GM12878 (cell line): ENCODE measurements at regions not wholly inside any gene's neighbourhood (a gene's known extent, or its start where the extent isn't known, plus 50 kb on each side); places are given as distances from the start of the nearest gene placed in this dataset.

Experiments
- ATAC-seq: fragments of 200-7000 bp; cut with Tn5 transposase; 3 replicates; pipeline ENCODE4 v1.9.1; 2020; ENCODE audit warnings: mild to moderate bottlenecking, moderate library complexity
- BruUV-seq: library from RNA; stranded (reverse); fragments of 400-500 nt; replicated peaks from 2 replicates; lab custom pipeline; 2021; lab: Mats Ljungman, UMichigan
- CTCF ChIA-PET: fragments of 300-600 bp; sonication (Branson Sonifier 250); formaldehyde crosslinking; extraction: SDS; loops from one replicate; lab custom pipeline; 2021; ENCODE audit warnings: inconsistent platforms; lab: Yijun Ruan, JAX
- POLR2A ChIA-PET: fragments of 350-600 bp; formaldehyde crosslinking; extraction: SDS; loops from one replicate; lab custom pipeline; 2021; ENCODE audit warnings: inconsistent platforms; lab: Charles Lee
- RAD21 ChIA-PET: fragments of 300-600 bp; sonication (Branson Sonifier 250); formaldehyde crosslinking; loops from one replicate; lab custom pipeline; 2023; ENCODE audit warnings: antibody characterized with exemption; ENCODE audit not compliant: unreplicated experiment; lab: Charles Lee
- SMC1A ChIA-PET: fragments of 300-600 bp; sonication (Branson Sonifier 250); formaldehyde crosslinking; loops from one replicate; lab custom pipeline; 2023; ENCODE audit not compliant: unreplicated experiment, uncharacterized antibody; lab: Charles Lee
- DNase-seq: peaks from one replicate; pipeline ENCODE4 v3.0.0-alpha.2; 2011; ENCODE audit warnings: low read depth, low spot score
- FAIRE-seq: peaks from 3 replicates; lab custom pipeline; 2011; peaks lifted over from hg19 to GRCh38; lab: Jason Lieb, UNC
- H2AFZ ChIP-seq: 2 replicates; pipeline ENCODE4 v1.6.0; 2011; ENCODE audit warnings: low read depth, low read length, control low read depth; ENCODE audit not compliant: control insufficient read depth
- H3K27ac ChIP-seq: 2 replicates; pipeline ENCODE4 v1.5.1; 2011; ENCODE audit warnings: control low read depth; ENCODE audit not compliant: control insufficient read depth, insufficient read depth
- H3K27me3 ChIP-seq, 2 experiments: replicated peaks in 1 of 2; 2 replicates each; pipeline versions ENCODE4 v1.6.0 to v1.6.1; 2011; ENCODE audit warnings: low read length in 1 of 2; ENCODE audit not compliant: control insufficient read depth in 2 of 2, insufficient read depth in 2 of 2
- H3K36me3 ChIP-seq, 2 experiments: 2 replicates each; pipeline ENCODE4 v1.5.1; 2011; ENCODE audit warnings: low read length in 1 of 2; ENCODE audit not compliant: control insufficient read depth in 2 of 2, insufficient read depth in 2 of 2
- H3K4me1 ChIP-seq: 2 replicates; pipeline ENCODE4 v1.6.1; 2011; ENCODE audit warnings: mild to moderate bottlenecking, low read length, moderate library complexity, mixed read lengths; ENCODE audit not compliant: control insufficient read depth, insufficient read depth
- H3K4me2 ChIP-seq: 2 replicates; pipeline ENCODE4 v1.6.0; 2011; ENCODE audit warnings: control low read depth; ENCODE audit not compliant: control insufficient read depth, insufficient read depth
- H3K4me3 ChIP-seq: fragments of 200-600 bp; sonication (generic); 2 replicates; pipeline ENCODE4 v1.5.1; 2016
- H3K79me2 ChIP-seq: 2 replicates; pipeline ENCODE4 v1.6.0; 2011; ENCODE audit warnings: low read length; ENCODE audit not compliant: control insufficient read depth, insufficient read depth
- H3K9ac ChIP-seq: 2 replicates; pipeline ENCODE4 v1.8.0; 2011; ENCODE audit warnings: low read length, control low read depth, mixed read lengths; ENCODE audit not compliant: control insufficient read depth, insufficient read depth
- H3K9me3 ChIP-seq: replicated peaks from 3 replicates; pipeline ENCODE4 v1.5.1; 2011; ENCODE audit warnings: mild to moderate bottlenecking, low read length; ENCODE audit not compliant: control insufficient read depth, insufficient read depth
- H4K20me1 ChIP-seq: 2 replicates; pipeline ENCODE4 v1.6.0; 2011; ENCODE audit not compliant: control insufficient read depth, insufficient read depth
- CREM ChIP-seq: IDR thresholded peaks from 2 replicates; pipeline ENCODE4 v1.6.1; 2014; ENCODE audit warnings: antibody characterized with exemption, low read depth
- EP300 ChIP-seq, 2 experiments: fragments of 150-350 bp in 1 of 2; IDR thresholded peaks; 2 replicates each; pipeline ENCODE4 v1.6.1; 2011 to 2012; ENCODE audit warnings: low read depth in 2 of 2, low read length in 2 of 2, borderline replicate concordance in 1 of 2, improper control_type of control experiment in 1 of 2, inconsistent platforms in 1 of 2; ENCODE audit not compliant: control insufficient read depth in 1 of 2
- FOXK2 ChIP-seq: fragments of 450-650 bp; IDR thresholded peaks from 2 replicates; pipeline ENCODE4 v1.6.1; 2017; ENCODE audit warnings: mild to moderate bottlenecking, moderate library complexity
- IKZF1 ChIP-seq: fragments of 450-650 bp; conservative IDR thresholded peaks from 2 replicates; pipeline ENCODE4 v1.6.1; 2017; ENCODE audit warnings: antibody characterized with exemption, mild to moderate bottlenecking
- IKZF2 ChIP-seq, 2 experiments: fragments of 450-650 bp; IDR thresholded peaks; 2 replicates each; pipeline ENCODE4 v1.6.1; 2017; ENCODE audit warnings: mild to moderate bottlenecking in 2 of 2, moderate library complexity in 2 of 2
- IRF4 ChIP-seq: IDR thresholded peaks from 2 replicates; pipeline ENCODE4 v1.6.1; 2011; ENCODE audit warnings: low read depth, low read length
- NR2C1 ChIP-seq: fragments of 450-650 bp; IDR thresholded peaks from 2 replicates; pipeline ENCODE4 v1.6.1; 2017; ENCODE audit warnings: antibody characterized with exemption, mild to moderate bottlenecking, moderate library complexity
- STAT1 ChIP-seq: fragments of 450-650 bp; conservative IDR thresholded peaks from 2 replicates; pipeline ENCODE4 v1.6.1; 2014; ENCODE audit warnings: antibody characterized with exemption, mild to moderate bottlenecking
- TCF12 ChIP-seq: IDR thresholded peaks from 2 replicates; pipeline ENCODE4 v1.6.1; 2011; ENCODE audit warnings: low read depth, mild to moderate bottlenecking, low read length
- ZNF274 ChIP-seq: IDR thresholded peaks from one replicate; pipeline ENCODE4 v1.8.0; 2011; ENCODE audit not compliant: insufficient read length, insufficient read depth
- WGBS: methylation state at CpG from one replicate; pipeline ENCODE4 v1.1.6; 2016; ENCODE audit warnings: low lambda C conversion rate; ENCODE audit not compliant: insufficient replicate concordance, insufficient coverage; ENCODE audit errors: missing lambda C conversion rate; 5-methylcytosine and 5-hydroxymethylcytosine counted together
- in situ Hi-C: fragments of 300-500 bp; cut with MboI; formaldehyde crosslinking; loops from 9 replicates; pipeline ENCODE4 v1.14.3; 2018; ENCODE audit warnings: mixed read lengths
- intact Hi-C: fragments of 100-400 bp; cut with micrococcal nuclease; formaldehyde crosslinking; loops from one replicate; pipeline ENCODE4 v1.14.2; 2022; ENCODE audit not compliant: unreplicated experiment
- TF ChIP-seq, protein P1 (sequence below): IDR thresholded peaks from 2 replicates; pipeline ENCODE4 v1.6.1; 2012; ENCODE audit warnings: low read depth, low read length, improper control_type of control experiment
- TF ChIP-seq, protein P2 (sequence below): IDR thresholded peaks from 2 replicates; pipeline ENCODE4 v1.6.1; 2011; ENCODE audit warnings: low read depth, mild to moderate bottlenecking, low read length, moderate library complexity, borderline replicate concordance; ENCODE audit errors: extremely low read depth

DNA sequence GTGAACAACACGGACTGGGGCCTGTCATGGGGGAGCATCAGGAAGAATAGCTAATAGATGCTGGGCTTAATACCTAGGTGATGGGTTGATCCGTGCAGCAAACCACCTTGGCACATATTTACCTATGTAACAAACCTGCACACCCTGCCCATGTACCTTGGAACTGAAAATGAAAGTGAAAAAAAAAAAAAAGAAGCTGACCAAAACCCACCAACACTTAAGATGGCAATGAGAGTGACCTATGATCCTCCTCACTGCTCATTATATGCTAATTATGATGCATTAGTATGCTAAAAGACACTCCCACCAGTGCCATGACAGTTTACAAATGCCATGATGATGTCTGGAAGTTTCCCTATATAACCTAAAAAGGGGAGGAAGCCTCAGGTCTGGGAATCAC lies 503.2 kb upstream of the CTSO start:
- no peak for FAIRE-seq
- no peaks in the 10 kb centered on the region for H3K27me3 ChIP-seq
- in situ Hi-C loops, result no loop called here
- RAD21 ChIA-PET, result no interaction called here
- CTCF ChIA-PET, result no interaction called here
- SMC1A ChIA-PET, result interaction anchor here (0.9 kb wide), 1 partner anchor 9 kb away, joined by 4 read pairs; no protein-coding TSS in a partner anchor
- H3K4me2 ChIP-seq, result no peak overlapping the region
- TF ChIP-seq CREM (no peak), STAT1 (no peak), NR2C1 (no peak), ZNF274 (no peak)
- TF ChIP-seq, protein P1, sequence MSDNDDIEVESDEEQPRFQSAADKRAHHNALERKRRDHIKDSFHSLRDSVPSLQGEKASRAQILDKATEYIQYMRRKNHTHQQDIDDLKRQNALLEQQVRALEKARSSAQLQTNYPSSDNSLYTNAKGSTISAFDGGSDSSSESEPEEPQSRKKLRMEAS, result no peak
- TF ChIP-seq, protein P2, sequence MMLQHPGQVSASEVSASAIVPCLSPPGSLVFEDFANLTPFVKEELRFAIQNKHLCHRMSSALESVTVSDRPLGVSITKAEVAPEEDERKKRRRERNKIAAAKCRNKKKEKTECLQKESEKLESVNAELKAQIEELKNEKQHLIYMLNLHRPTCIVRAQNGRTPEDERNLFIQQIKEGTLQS, result no peak
- H3K36me3 ChIP-seq, result no peaks in the 10 kb centered on the region
- H3K4me3 ChIP-seq, result no peak overlapping the region
- no peaks in the 10 kb centered on the region for H4K20me1 ChIP-seq
- no peak overlapping the region for H3K27ac ChIP-seq
- POLR2A ChIA-PET, result no interaction called here
- BruUV-seq, result no TSS peak
- H3K9me3 ChIP-seq, result no peaks in the 10 kb centered on the region
- peak; percentile 62 for ATAC-seq
- H3K9ac ChIP-seq, result no peak overlapping the region
- H3K4me1 ChIP-seq, result no peaks in the 10 kb centered on the region
- DNase-seq, result no peak
- no peaks in the 10 kb centered on the region for H3K79me2 ChIP-seq
- 5% methylated on average over 2 of the region's 2 CpGs for WGBS
- no peak overlapping the region for H2AFZ ChIP-seq
- intact Hi-C loops, result no loop called here

DNA sequence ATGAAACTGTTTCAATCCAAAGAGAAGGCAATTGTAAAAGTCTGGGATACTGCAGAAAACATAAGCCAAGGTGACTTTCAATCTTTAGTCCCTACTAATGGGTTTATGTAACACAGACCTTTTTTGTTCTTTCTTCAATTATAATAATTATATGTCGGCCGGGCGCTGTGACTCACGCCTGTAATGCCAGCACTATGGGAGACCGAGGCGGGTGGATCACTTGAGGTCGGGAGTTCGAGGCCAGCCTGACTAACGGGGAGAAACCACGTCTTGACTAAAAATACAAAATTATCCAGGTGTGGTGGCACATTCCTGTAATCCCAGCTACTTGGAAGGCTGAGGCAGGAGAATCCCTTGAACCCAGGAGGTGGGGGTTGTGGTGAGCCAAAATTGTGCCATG lies 489.8 kb upstream of the CTSO start:
- Histone ChIP-seq H3K27me3 (no peaks in the 10 kb centered on the region), H3K4me2 (no peak overlapping the region), H3K27ac (no peak overlapping the region), H3K4me1 (no peaks in the 10 kb centered on the region), H3K79me2 (no peaks in the 10 kb centered on the region), H3K36me3 (no peaks in the 10 kb centered on the region), H3K9me3 (no peaks in the 10 kb centered on the region), H2AFZ (no peak overlapping the region), H4K20me1 (no peaks in the 10 kb centered on the region), H3K9ac (no peak overlapping the region), H3K4me3 (no peak overlapping the region)
- ChIA-PET CTCF (interaction anchor here (0.7 kb wide), 1 partner anchor 295 kb away, joined by 3 read pairs; no protein-coding TSS in a partner anchor), RAD21 (no interaction called here), SMC1A (no interaction called here), POLR2A (no interaction called here)
- DNase-seq, result no peak
- in situ Hi-C loops, result no loop called here
- 39% methylated on average over 10 of the region's 10 CpGs for WGBS
- no peak for FAIRE-seq
- TF ChIP-seq IKZF1 (no peak), TCF12 (no peak), FOXK2 (no peak), EP300 (IDR thresholded peaks at IDR 0.05; ENCODE audit: borderline replicate concordance in 1 of 2, control insufficient read depth in 1 of 2, low read depth in 2 of 2, low read length in 2 of 2) (no peak), IKZF2 (IDR thresholded peaks at IDR 0.05) (no peak), IRF4 (no peak)
- BruUV-seq, result no TSS peak
- no peak for ATAC-seq
- intact Hi-C loops, result no loop called here
